ENCODE measurements at regions not wholly inside any gene's neighbourhood (a gene's known extent, or its start where the extent isn't known, plus 50 kb on each side); places are given as distances from the start of the nearest gene placed in this dataset.

DNA sequence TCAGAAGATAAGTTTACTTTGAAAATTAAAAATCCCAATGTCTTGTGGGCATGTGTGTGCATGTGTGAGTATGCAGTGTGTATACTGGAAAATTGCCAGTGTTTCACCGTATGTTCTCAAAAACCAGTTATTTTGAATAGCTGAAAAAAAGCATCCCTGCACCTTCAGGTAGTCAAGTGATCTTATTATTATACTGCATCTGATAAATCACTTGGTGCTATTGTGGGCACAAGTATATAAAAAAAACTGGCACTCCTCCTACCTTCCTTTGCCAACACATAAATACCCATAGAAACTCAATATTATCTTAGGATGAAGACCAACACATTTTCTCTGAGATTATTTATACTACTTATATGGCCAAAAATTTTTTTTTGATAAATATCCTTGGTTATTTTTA, 91.5 kb upstream of the MAP9 start:
- Histone ChIP-seq H3K4ac (replicated peaks; ENCODE audit: insufficient read length, low read depth, low read length) (no peak overlapping the region), H3K56ac (replicated peaks; ENCODE audit: insufficient read length, low read depth, low read length) (no peak overlapping the region), H2BK120ac (replicated peaks; ENCODE audit: low read depth, low read length) (no peak overlapping the region), H4K5ac (ENCODE audit: insufficient read length, low read depth, low read length) (no peak overlapping the region), H3K27me3 (replicated peaks in 1 of 4; ENCODE audit: control insufficient read depth in 3 of 4, extremely low read depth in 1 of 4, insufficient read depth in 3 of 4, low read length in 3 of 4) (no peaks in the 10 kb centered on the region), H3K9ac (replicated peaks in 1 of 4; ENCODE audit: extremely low read depth in 1 of 4, low read depth in 3 of 4, low read length in 3 of 4) (no peak overlapping the region), H3K36me3 (ENCODE audit: control insufficient read depth in 2 of 4, insufficient read depth in 4 of 4, low read length in 3 of 4) (no peaks in the 10 kb centered on the region), H3K23me2 (ENCODE audit: low read depth, low read length) (no peaks in the 10 kb centered on the region), H3K23ac (ENCODE audit: insufficient read length) (no peak overlapping the region), H3K9me3 (ENCODE audit: insufficient read depth in 2 of 2, low read depth in 1 of 2, low read length in 1 of 2) (no peaks in the 10 kb centered on the region), H2BK20ac (ENCODE audit: low read length) (no peak overlapping the region), H4K91ac (replicated peaks; ENCODE audit: insufficient read length, low read length) (no peak overlapping the region), H2BK5ac (ENCODE audit: low read depth, low read length) (no peak overlapping the region), H4K20me1 (replicated peaks in 1 of 2; ENCODE audit: control insufficient read depth in 1 of 2, insufficient read depth in 2 of 2, low read length in 2 of 2) (no peaks in the 10 kb centered on the region), H2AFZ (ENCODE audit: low read length) (no peak overlapping the region), H3K4me1 (replicated peaks in 1 of 4; ENCODE audit: control insufficient read depth in 3 of 4, insufficient read depth in 4 of 4, low read length in 3 of 4) (no peaks in the 10 kb centered on the region), H2BK12ac (ENCODE audit: low read depth, low read length) (no peak overlapping the region), H3K14ac (ENCODE audit: insufficient read length) (no peak overlapping the region), H3K27ac (ENCODE audit: low read depth, low read length) (no peak overlapping the region), H3K18ac (ENCODE audit: extremely low read depth, low read length) (no peak overlapping the region), H4K8ac (ENCODE audit: extremely low read depth, insufficient read depth, low read length) (no peak overlapping the region), H2AK5ac (ENCODE audit: low read depth, low read length) (no peak overlapping the region), H3K79me1 (ENCODE audit: low read depth, low read length) (no peaks in the 10 kb centered on the region), H2BK15ac (ENCODE audit: low read length) (no peak overlapping the region), H3K4me3 (ENCODE audit: extremely low read depth in 1 of 4, insufficient read depth in 2 of 4, low read depth in 3 of 4, low read length in 4 of 4) (no peak overlapping the region), H3K79me2 (ENCODE audit: control insufficient read depth in 1 of 2, insufficient read depth in 2 of 2, low read length in 2 of 2) (no peaks in the 10 kb centered on the region), H3K4me2 (ENCODE audit: insufficient read depth in 1 of 2, low read depth in 2 of 2, low read length in 2 of 2) (no peak overlapping the region)
- ChIA-PET POLR2A (ENCODE audit: partially characterized antibody) (no interaction called here), CTCF (ENCODE audit: partially characterized antibody) (interaction anchor here (0.5 kb wide), 1 partner anchor 131 kb away, joined by 3 read pairs; no protein-coding TSS in a partner anchor)
- 95% methylated on average over 1 of the region's 1 CpG; no CpG with 5 or more reads in 1 of the 2 experiments for WGBS, 2 experiments (ENCODE audit: extremely low coverage in 1 of 2, insufficient coverage in 1 of 2, insufficient read length in 1 of 2, insufficient replicate concordance in 2 of 2, low coverage in 1 of 2, low lambda C conversion rate in 2 of 2, missing lambda C conversion rate in 1 of 2)
- TF ChIP-seq TCF12 (IDR thresholded peaks at IDR 0.05; ENCODE audit: low read depth, low read length): no peak
- TF ChIP-seq POLR2AphosphoS5 (IDR thresholded peaks at IDR 0.05; ENCODE audit: low read depth, low read length): no peak
- TF ChIP-seq KDM4A (IDR thresholded peaks at IDR 0.05; ENCODE audit: low read depth, low read length, severe bottlenecking): no peak
- TF ChIP-seq PHF8 (conservative IDR thresholded peaks at IDR 0.05; ENCODE audit: low read depth, low read length): no peak
- no peak for TF ChIP-seq JUND (IDR thresholded peaks at IDR 0.05; ENCODE audit: low read length)
- no peak for TF ChIP-seq POU5F1 (IDR thresholded peaks at IDR 0.05; ENCODE audit: low read depth, low read length)
- TF ChIP-seq CHD1 (IDR thresholded peaks at IDR 0.05; ENCODE audit: low read depth, low read length): no peak
- TF ChIP-seq, protein P1, sequence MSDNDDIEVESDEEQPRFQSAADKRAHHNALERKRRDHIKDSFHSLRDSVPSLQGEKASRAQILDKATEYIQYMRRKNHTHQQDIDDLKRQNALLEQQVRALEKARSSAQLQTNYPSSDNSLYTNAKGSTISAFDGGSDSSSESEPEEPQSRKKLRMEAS (IDR thresholded peaks at IDR 0.05): no peak
- no peak for FAIRE-seq
- DNase-seq (ENCODE audit: low read depth in 1 of 2, low spot score in 2 of 2): no peak

All from H1 (cell line).